ENCODE measurements at regions not wholly inside any gene's neighbourhood (a gene's known extent, or its start where the extent isn't known, plus 50 kb on each side); places are given as distances from the start of the nearest gene placed in this dataset.

DNA sequence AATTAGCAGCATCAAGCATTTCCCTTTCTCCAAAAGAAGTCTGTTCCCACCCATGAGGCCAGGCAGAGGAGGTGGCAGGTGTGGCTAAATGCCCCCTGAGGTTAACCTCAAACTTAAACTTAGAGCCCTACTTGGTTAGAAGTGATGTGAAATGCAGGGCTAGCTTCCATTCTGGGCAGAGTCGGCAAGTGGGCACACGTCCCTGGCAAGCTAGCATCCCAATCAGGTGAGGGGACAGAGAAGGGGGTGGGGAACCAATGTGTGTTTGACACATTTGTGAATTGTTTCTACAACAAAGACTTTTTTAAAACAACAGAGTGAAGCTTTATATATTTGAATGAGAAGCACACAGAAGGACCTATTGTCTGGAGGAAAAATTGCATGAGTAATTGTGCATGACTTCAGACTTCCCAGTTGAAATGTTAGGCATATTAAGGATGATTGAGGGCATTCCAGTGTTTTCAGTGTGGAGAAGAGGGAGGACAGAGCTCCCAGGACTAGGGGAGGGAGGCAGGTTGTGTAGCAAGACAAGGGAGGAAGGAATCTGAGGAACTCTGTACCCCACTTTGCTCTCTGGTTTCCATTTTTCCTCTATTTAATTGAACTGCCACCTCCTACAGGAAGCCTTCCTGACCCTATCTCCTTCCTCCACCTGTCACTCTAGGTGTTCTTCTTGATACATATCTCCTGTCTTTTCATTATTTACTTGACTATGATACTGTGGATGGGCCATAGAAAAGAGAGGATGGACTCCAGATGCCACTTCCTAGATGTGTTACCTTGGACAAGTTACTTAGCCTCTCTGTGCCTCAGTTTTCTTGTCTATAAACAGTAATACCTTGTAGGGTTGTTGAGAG is 83.3 kb upstream of the PICALM start (continued):
- TF ChIP-seq POLR2AphosphoS5 (IDR thresholded peaks at IDR 0.05; ENCODE audit: low read depth, low read length) (0 out of 2 replicates have a peak, but pooled peaks have one; percentile 36), TCF12 (IDR thresholded peaks at IDR 0.05) (peak; percentile 70), USF1 (IDR thresholded peaks at IDR 0.05; ENCODE audit: borderline replicate concordance, low read depth) (no peak), REST (IDR thresholded peaks at IDR 0.05; ENCODE audit: low read depth, low read length) (no peak), ELF1 (IDR thresholded peaks at IDR 0.05) (no peak), SMC3 (IDR thresholded peaks at IDR 0.05; ENCODE audit: low read depth, low read length) (no peak), FOSL2 (IDR thresholded peaks at IDR 0.05; ENCODE audit: borderline replicate concordance, low read depth) (peak; percentile 60; the same call in 1 of the 2 replicates), MEF2A (IDR thresholded peaks at IDR 0.05; ENCODE audit: borderline replicate concordance, low read depth) (no peak), EP300 (IDR thresholded peaks at IDR 0.05; ENCODE audit: borderline replicate concordance in 1 of 2, low read depth in 1 of 2, low read length in 1 of 2) (peak in 1 of 2 experiments; percentile 50; a peak in 1 of 4 replicates), TAF1 (IDR thresholded peaks at IDR 0.05; ENCODE audit: borderline replicate concordance, low read depth, low read length) (no peak), CHD2 (IDR thresholded peaks at IDR 0.05; ENCODE audit: low read length, partially characterized antibody) (no peak)
- TF ChIP-seq, protein P1, sequence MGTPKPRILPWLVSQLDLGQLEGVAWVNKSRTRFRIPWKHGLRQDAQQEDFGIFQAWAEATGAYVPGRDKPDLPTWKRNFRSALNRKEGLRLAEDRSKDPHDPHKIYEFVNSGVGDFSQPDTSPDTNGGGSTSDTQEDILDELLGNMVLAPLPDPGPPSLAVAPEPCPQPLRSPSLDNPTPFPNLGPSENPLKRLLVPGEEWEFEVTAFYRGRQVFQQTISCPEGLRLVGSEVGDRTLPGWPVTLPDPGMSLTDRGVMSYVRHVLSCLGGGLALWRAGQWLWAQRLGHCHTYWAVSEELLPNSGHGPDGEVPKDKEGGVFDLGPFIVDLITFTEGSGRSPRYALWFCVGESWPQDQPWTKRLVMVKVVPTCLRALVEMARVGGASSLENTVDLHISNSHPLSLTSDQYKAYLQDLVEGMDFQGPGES (IDR thresholded peaks at IDR 0.05; ENCODE audit: low read depth, low read length), result no peak
- TF ChIP-seq, protein P2, sequence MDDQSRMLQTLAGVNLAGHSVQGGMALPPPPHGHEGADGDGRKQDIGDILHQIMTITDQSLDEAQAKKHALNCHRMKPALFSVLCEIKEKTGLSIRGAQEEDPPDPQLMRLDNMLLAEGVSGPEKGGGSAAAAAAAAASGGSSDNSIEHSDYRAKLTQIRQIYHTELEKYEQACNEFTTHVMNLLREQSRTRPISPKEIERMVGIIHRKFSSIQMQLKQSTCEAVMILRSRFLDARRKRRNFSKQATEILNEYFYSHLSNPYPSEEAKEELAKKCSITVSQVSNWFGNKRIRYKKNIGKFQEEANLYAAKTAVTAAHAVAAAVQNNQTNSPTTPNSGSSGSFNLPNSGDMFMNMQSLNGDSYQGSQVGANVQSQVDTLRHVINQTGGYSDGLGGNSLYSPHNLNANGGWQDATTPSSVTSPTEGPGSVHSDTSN (IDR thresholded peaks at IDR 0.05), result peak; percentile 96
- TF ChIP-seq, protein P3, sequence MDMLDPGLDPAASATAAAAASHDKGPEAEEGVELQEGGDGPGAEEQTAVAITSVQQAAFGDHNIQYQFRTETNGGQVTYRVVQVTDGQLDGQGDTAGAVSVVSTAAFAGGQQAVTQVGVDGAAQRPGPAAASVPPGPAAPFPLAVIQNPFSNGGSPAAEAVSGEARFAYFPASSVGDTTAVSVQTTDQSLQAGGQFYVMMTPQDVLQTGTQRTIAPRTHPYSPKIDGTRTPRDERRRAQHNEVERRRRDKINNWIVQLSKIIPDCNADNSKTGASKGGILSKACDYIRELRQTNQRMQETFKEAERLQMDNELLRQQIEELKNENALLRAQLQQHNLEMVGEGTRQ (IDR thresholded peaks at IDR 0.05; ENCODE audit: borderline replicate concordance, low read depth, low read length), result no peak

Data from SK-N-SH (cell line).